HL-60 (cell line): ENCODE measurements at regions not wholly inside any gene's neighbourhood (a gene's known extent, or its start where the extent isn't known, plus 50 kb on each side); places are given as distances from the start of the nearest gene placed in this dataset.
"Not testable (repeated sequence)": the region's sequence is repeated elsewhere in the genome, so short reads cannot be mapped to it uniquely, and the experiment has no call there.

Experiments
- POLR2AphosphoS5 ChIP-seq: IDR thresholded peaks from 2 replicates; pipeline ENCODE4 v1.6.1; 2012; ENCODE audit warnings: low read depth
- SPI1 ChIP-seq: IDR thresholded peaks from 2 replicates; pipeline ENCODE4 v1.6.1; 2012; ENCODE audit warnings: low read depth, mild to moderate bottlenecking, borderline replicate concordance
- TF ChIP-seq, protein P1 (sequence below): IDR thresholded peaks from one replicate; pipeline ENCODE4 v1.5.1; 2011; ENCODE audit warnings: low read length, control low read depth, inconsistent platforms; ENCODE audit not compliant: insufficient read depth
- TF ChIP-seq, protein P2 (sequence below): IDR thresholded peaks from 2 replicates; pipeline ENCODE4 v1.6.1; 2012; ENCODE audit warnings: low read depth; ENCODE audit not compliant: insufficient replicate concordance

DNA sequence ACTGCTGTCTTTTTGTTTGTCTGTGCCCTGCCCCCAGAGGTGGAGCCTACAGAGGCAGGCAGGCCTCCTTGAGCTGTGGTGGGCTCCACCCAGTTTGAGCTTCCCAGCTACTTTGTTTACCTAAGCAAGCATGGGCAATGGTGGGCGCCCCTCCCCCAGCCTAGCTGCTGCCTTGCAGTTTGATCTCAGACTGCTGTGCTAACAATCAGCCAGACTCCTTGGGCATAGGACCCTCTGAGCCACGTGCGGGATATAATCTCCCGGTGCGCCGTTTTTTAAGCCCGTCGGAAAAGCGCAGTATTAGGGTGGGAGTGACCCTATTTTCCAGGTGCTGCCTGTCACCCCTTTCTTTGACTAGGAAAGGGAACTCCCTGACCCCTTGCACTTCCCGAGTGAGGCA is 81.1 kb upstream of the ANKRD30A start:
- TF ChIP-seq, protein P1, sequence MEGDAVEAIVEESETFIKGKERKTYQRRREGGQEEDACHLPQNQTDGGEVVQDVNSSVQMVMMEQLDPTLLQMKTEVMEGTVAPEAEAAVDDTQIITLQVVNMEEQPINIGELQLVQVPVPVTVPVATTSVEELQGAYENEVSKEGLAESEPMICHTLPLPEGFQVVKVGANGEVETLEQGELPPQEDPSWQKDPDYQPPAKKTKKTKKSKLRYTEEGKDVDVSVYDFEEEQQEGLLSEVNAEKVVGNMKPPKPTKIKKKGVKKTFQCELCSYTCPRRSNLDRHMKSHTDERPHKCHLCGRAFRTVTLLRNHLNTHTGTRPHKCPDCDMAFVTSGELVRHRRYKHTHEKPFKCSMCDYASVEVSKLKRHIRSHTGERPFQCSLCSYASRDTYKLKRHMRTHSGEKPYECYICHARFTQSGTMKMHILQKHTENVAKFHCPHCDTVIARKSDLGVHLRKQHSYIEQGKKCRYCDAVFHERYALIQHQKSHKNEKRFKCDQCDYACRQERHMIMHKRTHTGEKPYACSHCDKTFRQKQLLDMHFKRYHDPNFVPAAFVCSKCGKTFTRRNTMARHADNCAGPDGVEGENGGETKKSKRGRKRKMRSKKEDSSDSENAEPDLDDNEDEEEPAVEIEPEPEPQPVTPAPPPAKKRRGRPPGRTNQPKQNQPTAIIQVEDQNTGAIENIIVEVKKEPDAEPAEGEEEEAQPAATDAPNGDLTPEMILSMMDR: not testable (repeated sequence)
- TF ChIP-seq POLR2AphosphoS5, SPI1: not testable (repeated sequence)
- TF ChIP-seq, protein P2, sequence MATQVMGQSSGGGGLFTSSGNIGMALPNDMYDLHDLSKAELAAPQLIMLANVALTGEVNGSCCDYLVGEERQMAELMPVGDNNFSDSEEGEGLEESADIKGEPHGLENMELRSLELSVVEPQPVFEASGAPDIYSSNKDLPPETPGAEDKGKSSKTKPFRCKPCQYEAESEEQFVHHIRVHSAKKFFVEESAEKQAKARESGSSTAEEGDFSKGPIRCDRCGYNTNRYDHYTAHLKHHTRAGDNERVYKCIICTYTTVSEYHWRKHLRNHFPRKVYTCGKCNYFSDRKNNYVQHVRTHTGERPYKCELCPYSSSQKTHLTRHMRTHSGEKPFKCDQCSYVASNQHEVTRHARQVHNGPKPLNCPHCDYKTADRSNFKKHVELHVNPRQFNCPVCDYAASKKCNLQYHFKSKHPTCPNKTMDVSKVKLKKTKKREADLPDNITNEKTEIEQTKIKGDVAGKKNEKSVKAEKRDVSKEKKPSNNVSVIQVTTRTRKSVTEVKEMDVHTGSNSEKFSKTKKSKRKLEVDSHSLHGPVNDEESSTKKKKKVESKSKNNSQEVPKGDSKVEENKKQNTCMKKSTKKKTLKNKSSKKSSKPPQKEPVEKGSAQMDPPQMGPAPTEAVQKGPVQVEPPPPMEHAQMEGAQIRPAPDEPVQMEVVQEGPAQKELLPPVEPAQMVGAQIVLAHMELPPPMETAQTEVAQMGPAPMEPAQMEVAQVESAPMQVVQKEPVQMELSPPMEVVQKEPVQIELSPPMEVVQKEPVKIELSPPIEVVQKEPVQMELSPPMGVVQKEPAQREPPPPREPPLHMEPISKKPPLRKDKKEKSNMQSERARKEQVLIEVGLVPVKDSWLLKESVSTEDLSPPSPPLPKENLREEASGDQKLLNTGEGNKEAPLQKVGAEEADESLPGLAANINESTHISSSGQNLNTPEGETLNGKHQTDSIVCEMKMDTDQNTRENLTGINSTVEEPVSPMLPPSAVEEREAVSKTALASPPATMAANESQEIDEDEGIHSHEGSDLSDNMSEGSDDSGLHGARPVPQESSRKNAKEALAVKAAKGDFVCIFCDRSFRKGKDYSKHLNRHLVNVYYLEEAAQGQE: not testable (repeated sequence)
